GM12878 (cell line): ENCODE measurements at regions not wholly inside any gene's neighbourhood (a gene's known extent, or its start where the extent isn't known, plus 50 kb on each side); places are given as distances from the start of the nearest gene placed in this dataset.

Source experiments
- ATF7 ChIP-seq: fragments of 450-650 bp; IDR thresholded peaks from 2 replicates; pipeline ENCODE4 v1.6.1; 2016; ENCODE audit warnings: low read depth, mild to moderate bottlenecking
- CBX3 ChIP-seq: fragments of 200-600 bp; sonication (generic); IDR thresholded peaks from 2 replicates; pipeline ENCODE4 v1.6.1; 2016; ENCODE audit warnings: low read depth, borderline replicate concordance
- GATAD2B ChIP-seq: fragments of 450-650 bp; conservative IDR thresholded peaks from 2 replicates; pipeline ENCODE4 v1.6.1; 2017; ENCODE audit warnings: low read depth, mild to moderate bottlenecking, moderate library complexity
- HDAC2 ChIP-seq: fragments of 200-600 bp; sonication (generic); IDR thresholded peaks from 2 replicates; pipeline ENCODE4 v1.6.1; 2017
- HDAC6 ChIP-seq: fragments of 200-600 bp; sonication (generic); IDR thresholded peaks from one replicate; pipeline ENCODE4 v1.8.0; 2017; ENCODE audit warnings: antibody characterized with exemption; ENCODE audit not compliant: unreplicated experiment
- IRF4 ChIP-seq: IDR thresholded peaks from 2 replicates; pipeline ENCODE4 v1.6.1; 2011; ENCODE audit warnings: low read depth, low read length
- JUND ChIP-seq: IDR thresholded peaks from 2 replicates; pipeline ENCODE4 v1.6.1; 2012; ENCODE audit warnings: low read depth, mild to moderate bottlenecking, low read length, improper control_type of control experiment, moderate library complexity
- KDM1A ChIP-seq: fragments of 200-600 bp; sonication (generic); IDR thresholded peaks from 2 replicates; pipeline ENCODE4 v1.6.1; 2016; ENCODE audit warnings: borderline replicate concordance
- MXI1 ChIP-seq: fragments of 150-350 bp; IDR thresholded peaks from 2 replicates; pipeline ENCODE4 v1.6.1; 2011; ENCODE audit warnings: low read depth, mild to moderate bottlenecking, inconsistent platforms, low read length, improper control_type of control experiment
- POLR2AphosphoS5 ChIP-seq: IDR thresholded peaks from 2 replicates; pipeline ENCODE4 v1.6.1; 2011; ENCODE audit warnings: mild to moderate bottlenecking, low read length, inconsistent platforms
- SMAD1 ChIP-seq: fragments of 450-650 bp; IDR thresholded peaks from 2 replicates; pipeline ENCODE4 v1.6.1; 2018; ENCODE audit warnings: mild to moderate bottlenecking, low read depth; ENCODE audit not compliant: partially characterized antibody
- SPI1 ChIP-seq: IDR thresholded peaks from 2 replicates; pipeline ENCODE4 v1.6.1; 2011; ENCODE audit warnings: low read depth, mild to moderate bottlenecking, low read length, moderate library complexity, borderline replicate concordance; ENCODE audit not compliant: insufficient read depth
- STAT1 ChIP-seq: fragments of 450-650 bp; conservative IDR thresholded peaks from 2 replicates; pipeline ENCODE4 v1.6.1; 2014; ENCODE audit warnings: antibody characterized with exemption, mild to moderate bottlenecking
- STAT3 ChIP-seq: IDR thresholded peaks from 2 replicates; pipeline ENCODE4 v1.6.1; 2011; ENCODE audit warnings: low read depth, low read length, improper control_type of control experiment
- ZBED1 ChIP-seq: IDR thresholded peaks from 2 replicates; pipeline ENCODE4 v1.6.1; 2016; ENCODE audit warnings: borderline replicate concordance
- TF ChIP-seq, protein P1 (sequence below): fragments of 450-650 bp; formaldehyde crosslinking; IDR thresholded peaks from 2 replicates; pipeline ENCODE4 v1.4.0; 2022; ENCODE audit warnings: mild to moderate bottlenecking, moderate library complexity
- TF ChIP-seq, protein P2 (sequence below): IDR thresholded peaks from 2 replicates; pipeline ENCODE4 v1.6.1; 2011; ENCODE audit warnings: borderline replicate concordance, low read depth, mild to moderate bottlenecking, moderate library complexity, low read length; ENCODE audit not compliant: insufficient read depth, poor library complexity, severe bottlenecking

DNA sequence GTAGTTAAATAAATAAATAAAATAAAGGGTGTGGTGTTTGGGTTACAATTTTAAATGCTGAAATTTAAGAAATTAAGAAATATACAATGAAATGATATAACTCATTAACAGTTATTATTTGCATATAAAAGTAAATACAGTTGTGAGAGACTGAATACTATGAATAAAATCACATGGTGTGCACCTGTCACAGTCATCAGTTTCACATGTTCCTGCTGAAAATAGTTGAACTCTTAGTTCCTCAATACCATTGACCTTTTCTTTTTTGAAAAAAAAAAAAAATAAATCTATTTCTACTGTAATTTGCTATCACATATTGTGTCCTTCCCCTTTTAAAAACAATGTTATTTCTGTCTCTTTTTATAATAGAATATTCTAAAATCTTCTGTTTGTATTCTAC is 130.9 kb upstream of the CHD1 start (continued):
- TF ChIP-seq, protein P1, sequence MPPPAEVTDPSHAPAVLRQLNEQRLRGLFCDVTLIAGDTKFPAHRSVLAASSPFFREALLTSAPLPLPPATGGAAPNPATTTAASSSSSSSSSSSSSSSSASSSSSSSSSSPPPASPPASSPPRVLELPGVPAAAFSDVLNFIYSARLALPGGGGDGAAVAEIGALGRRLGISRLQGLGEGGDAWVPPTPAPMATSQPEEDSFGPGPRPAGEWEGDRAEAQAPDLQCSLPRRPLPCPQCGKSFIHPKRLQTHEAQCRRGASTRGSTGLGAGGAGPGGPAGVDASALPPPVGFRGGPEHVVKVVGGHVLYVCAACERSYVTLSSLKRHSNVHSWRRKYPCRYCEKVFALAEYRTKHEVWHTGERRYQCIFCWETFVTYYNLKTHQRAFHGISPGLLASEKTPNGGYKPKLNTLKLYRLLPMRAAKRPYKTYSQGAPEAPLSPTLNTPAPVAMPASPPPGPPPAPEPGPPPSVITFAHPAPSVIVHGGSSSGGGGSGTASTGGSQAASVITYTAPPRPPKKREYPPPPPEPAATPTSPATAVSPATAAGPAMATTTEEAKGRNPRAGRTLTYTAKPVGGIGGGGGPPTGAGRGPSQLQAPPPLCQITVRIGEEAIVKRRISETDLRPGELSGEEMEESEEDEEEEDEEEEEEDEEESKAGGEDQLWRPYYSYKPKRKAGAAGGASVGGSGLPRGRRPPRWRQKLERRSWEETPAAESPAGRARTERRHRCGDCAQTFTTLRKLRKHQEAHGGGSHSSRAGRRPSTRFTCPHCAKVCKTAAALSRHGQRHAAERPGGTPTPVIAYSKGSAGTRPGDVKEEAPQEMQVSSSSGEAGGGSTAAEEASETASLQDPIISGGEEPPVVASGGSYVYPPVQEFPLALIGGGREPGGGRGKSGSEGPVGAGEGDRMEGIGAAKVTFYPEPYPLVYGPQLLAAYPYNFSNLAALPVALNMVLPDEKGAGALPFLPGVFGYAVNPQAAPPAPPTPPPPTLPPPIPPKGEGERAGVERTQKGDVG (CRISPR knock-in tag): no peak
- no peak for TF ChIP-seq IRF4
- TF ChIP-seq GATAD2B: no peak
- TF ChIP-seq STAT1: no peak
- TF ChIP-seq ZBED1: no peak
- no peak for TF ChIP-seq POLR2AphosphoS5
- TF ChIP-seq JUND: no peak
- TF ChIP-seq ATF7: no peak
- TF ChIP-seq MXI1: no peak
- TF ChIP-seq STAT3: no peak
- no peak for TF ChIP-seq SMAD1
- no peak for TF ChIP-seq SPI1
- no peak for TF ChIP-seq HDAC2
- no peak for TF ChIP-seq HDAC6
- TF ChIP-seq KDM1A: no peak
- TF ChIP-seq, protein P2, sequence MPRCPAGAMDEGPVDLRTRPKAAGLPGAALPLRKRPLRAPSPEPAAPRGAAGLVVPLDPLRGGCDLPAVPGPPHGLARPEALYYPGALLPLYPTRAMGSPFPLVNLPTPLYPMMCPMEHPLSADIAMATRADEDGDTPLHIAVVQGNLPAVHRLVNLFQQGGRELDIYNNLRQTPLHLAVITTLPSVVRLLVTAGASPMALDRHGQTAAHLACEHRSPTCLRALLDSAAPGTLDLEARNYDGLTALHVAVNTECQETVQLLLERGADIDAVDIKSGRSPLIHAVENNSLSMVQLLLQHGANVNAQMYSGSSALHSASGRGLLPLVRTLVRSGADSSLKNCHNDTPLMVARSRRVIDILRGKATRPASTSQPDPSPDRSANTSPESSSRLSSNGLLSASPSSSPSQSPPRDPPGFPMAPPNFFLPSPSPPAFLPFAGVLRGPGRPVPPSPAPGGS: no peak
- TF ChIP-seq CBX3: no peak
